ENCODE measurements at regions not wholly inside any gene's neighbourhood (a gene's known extent, or its start where the extent isn't known, plus 50 kb on each side); places are given as distances from the start of the nearest gene placed in this dataset.
"Not testable (repeated sequence)": the region's sequence is repeated elsewhere in the genome, so short reads cannot be mapped to it uniquely, and the experiment has no call there.

DNA sequence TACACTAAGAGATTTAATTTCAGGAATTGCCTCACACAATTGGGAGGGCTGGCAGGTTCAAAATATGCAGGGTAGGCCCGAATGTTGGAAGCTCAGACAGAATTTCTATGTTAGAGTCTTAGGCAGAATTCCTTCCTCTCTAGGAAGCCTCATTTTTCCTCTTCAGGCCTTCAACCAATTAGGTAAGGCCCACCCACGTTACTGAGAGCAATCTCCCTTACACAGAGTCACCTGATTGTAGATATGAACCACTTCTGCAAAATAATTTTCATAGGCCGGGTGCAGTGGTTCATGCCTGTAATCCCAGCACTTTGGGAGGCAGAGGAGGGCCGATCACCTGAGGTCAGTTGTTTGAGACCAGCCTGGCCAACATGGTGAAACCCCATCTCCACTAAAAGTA is 50.2 kb upstream of the HIVEP1 start:
- no peak for DNase-seq

DNA sequence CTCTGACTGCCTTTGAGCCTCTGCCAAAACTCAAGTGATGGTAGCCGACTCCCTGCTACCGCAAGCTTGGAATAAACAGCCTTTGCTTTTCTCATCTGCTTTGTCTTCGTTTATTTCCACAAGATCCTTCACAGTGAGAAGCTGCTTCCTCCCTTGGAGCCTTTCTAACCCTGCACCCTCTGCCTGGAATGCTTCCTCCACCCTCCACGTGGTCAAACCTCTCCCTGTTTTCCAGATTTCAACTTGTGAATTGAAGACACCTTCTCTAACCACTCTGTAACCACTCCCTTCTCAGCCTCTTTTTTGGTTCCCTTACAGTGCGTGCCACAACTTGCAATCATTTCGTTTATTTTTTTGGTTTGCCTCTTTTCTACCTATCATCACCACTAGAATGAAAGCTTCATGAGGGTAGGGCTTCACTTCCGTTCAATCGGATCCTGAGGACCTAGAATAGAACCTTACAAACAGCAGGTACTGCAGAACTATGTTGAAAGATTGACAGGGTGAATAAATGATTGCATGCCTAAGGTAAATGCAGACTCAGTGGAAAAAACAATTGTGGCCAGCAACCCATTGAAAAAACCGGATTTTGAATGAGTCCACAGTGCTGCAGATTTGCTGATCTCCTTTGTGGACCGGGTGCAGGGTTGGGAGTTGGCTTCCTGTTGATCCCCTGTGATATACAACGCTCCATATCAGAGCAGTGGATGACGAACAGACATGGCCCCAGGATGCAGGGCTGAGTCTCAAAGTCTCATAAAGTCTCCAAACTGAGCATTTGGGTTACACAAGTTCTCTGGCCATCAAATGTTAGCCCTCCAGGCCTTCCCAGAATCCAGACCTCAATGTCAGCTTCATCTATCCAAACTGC is 51.0 kb upstream of the HIVEP1 start:
- no peak for DNase-seq

DNA sequence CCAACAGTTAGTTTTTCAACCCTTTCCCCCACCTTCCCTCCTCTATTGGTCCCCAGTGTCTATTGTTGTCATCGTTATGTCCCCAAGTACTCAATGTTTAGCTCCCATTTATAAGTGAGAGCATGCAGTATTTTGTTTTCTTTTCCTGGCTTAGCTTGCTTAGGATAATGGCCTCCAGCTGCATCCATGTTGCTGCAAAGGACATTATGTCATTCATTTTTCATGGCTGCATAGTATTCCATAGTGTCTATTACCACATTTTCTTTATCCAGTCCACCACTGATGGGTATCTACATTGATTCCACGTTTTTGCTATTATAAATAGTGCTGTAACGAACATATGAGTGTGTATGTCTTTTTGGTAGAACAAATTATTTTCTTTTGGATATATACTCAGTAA is 55.3 kb upstream of the HIVEP1 start:
- DNase-seq = no peak

DNA sequence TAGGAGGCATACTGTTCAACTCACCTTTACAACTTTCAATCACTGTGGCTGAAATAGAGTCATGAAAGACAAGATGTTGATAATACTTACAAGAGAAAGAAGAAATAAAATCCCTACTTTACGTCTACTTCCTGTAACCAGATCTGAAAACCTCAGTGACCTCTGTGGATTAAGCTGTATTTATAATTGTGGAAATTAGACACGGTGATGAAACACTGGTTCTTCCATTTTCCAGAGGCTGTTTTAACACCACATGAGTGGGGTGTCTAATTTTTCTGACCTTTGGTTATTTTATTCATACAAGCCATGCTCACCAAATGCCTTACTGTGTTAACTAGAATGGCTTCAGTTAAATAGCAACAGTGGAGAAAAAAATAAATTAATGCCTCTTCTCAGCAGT is 58.5 kb upstream of the HIVEP1 start:
- DNase-seq = no peak

DNA sequence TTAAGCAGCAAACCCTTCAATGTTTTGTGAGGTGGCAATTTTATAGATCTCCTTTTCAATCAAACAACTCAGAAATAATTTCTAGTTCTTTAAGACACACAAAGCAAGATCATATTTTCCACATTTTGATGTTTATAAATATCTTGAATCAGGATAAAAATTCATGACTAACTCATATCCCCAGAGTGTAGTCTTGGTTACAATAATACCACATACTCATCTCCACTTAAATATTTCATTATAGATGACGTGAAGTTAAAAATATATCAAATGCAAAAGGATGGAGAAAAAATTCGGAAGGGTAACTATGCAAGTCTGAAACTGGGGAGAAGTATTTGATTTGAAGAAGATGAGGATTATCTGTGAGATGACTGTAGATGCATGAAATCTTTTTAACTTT is 59.8 kb upstream of the HIVEP1 start:
- no peak for DNase-seq

DNA sequence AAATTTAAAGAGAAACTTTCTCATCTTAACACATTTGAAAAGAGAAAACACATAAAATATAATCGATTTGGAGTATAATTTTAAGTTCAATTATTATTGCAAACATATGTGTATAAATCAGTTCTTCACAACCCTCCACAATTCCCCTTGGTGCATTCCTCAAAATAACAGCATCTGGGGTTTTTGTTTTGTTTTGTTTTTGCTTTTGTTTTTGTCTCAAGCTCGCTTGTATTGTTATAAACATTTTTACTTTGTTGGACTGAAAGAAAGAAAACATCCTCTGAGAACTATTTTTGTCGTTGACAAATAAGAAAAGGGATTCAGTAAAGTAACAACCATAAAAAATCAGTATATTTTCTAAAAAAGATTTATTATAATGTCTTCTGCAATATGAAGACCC is 60.2 kb upstream of the HIVEP1 start:
- DNase-seq = no peak

DNA sequence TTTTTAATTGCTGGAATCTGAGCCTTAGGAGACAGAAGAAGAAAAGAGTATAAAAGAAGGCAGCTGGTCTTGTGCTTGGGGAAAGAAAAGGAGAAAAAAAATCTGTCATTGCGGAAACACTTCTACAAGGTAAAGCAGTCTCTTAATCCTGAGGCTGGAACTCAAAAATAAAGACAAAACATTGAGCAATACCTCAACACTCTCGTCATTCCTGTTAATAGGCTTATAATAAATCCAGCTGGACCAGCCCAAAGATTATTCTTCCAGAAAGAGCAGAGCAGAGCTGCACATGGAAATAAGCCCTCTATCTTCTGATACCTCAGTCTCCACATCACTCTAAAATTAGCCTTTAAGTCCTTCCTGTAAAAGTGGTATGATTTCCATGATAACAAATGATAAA is 62.0 kb upstream of the HIVEP1 start:
- no peak for DNase-seq

DNA sequence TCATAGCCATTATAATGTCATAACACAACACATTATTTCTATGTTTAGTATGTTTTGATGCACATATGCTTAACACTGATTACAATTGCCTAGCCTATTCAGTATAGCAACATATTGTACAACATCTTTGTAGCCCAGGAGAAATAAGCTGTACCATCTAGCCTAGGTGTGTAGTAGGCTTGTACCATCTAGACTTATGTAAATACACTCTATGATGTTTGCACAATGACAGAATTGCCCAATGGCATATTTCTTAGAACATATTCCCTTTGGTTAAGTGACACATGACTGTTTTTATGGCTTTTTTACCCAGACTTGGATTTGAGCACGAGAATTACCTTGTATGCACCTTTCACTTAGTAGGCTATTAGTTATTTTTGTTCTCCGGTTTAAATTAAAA is 64.5 kb upstream of the HIVEP1 start:
- DNase-seq = no peak

DNA sequence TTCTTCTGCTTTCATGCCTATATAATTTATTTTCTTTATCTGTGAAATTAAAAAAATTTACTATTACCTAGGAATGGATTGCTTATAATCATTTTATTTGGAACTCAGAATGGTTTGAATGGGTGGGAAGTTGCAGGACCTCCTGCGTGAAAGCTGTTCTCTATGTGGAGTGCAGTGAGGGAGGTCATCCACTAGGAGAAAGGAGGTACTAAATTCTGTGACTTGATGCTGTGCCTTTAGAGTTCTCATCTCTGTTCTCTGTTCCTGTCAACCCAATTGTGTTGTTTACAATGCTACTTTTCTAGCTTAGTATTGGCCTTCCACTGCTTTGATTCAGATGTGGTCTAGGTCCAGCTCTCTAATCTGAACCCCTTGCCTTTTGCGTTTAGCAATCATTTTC is 65.0 kb upstream of the HIVEP1 start:
- no peak for DNase-seq

DNA sequence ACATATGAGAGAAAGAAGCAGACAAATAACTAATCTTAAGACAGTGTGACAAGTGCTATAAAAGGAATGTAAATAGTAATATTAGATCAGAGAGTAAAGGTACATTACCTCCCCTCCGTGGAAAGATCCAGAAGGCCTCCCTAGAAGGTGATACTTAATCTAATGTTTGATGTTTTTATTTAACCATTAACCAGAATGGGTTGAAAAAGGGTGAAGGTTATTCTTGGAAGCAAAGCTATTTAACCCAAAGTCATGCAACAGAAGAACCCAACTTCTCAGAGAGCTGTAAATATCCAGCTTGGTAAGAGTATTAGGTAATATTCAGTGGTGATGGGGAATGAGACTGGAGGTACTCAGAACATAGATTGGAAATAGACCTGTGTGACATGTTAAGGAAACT is 68.0 kb upstream of the HIVEP1 start:
- no peak for DNase-seq

DNA sequence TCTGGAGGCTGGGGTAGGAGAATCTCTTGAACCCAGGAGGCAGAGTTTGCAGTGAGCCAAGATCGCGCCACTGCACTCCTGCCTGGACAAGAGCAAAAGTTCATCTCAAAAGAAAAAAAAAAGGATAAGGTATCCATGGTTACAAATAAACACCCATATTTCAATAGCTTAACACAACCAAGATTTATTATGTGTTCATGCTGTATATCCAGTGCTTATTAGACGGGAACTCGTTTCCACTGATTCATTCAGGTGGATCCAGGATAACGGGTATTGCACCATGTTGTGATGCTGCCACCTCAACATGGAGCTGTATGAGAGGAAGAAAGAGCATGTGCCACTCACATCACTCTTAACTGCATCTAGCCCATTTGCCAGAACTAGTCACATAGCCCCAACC is 69.1 kb upstream of the HIVEP1 start:
- no peak for DNase-seq

DNA sequence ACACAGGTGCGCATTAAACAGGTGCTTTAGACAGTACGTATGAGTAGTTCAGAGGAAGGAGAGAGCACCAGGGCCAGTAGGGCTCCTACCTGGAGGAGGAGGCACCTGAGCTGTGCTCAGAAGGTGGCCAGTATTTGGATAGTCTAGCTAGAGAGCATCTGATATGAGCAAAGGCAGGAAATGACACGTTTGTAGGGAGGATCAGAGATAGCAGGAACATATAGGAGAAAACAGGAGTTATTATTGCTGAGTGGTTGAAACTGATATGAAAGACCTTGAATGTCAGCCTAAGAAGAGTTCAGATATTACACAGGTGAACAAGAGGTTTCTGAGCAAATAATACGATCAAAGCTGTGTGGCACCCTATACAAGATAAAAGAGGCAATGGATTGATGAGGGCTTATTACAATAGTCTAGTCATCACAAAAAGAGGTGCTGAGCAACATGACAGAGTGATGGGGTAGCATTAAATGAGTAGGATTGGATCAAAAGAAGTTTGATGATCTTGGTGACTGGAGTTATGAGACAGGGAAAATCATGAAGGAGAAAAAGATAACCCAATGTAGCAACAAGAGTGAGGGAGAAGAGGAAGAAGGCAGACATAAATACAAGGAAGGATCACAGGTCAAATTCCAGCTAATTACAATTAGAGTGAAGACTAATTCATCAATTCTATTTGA is 69.8 kb upstream of the HIVEP1 start:
- DNase-seq = no peak

DNA sequence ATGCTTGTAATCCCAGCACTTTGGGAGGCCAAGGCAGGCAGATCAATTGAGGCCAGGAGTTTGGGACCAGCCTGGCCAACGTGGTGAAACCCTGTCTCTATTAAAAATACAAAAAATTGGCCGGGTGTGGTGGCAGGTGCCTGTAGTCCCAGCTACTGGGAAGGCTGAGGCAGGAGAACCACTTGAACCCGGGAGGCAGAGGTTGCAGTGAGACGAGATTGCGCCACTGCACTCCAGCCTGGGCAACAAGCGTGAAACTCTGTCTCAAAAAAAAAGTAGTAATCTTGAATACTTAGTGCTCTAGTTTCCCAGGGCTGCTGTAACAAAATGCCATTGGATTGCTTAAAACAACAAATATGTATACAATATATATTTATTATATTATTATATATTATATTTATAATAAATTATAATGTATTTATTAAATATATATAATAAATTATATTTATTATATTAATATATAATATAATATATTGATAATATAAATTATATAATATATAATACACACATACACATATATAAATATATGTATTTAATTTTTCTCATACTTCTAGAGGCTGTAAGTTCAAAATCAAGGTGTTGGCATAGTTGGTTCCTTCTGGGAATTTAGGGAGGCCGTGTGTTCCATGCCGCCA is 71.5 kb upstream of the HIVEP1 start:
- DNase-seq = not testable (repeated sequence)

DNA sequence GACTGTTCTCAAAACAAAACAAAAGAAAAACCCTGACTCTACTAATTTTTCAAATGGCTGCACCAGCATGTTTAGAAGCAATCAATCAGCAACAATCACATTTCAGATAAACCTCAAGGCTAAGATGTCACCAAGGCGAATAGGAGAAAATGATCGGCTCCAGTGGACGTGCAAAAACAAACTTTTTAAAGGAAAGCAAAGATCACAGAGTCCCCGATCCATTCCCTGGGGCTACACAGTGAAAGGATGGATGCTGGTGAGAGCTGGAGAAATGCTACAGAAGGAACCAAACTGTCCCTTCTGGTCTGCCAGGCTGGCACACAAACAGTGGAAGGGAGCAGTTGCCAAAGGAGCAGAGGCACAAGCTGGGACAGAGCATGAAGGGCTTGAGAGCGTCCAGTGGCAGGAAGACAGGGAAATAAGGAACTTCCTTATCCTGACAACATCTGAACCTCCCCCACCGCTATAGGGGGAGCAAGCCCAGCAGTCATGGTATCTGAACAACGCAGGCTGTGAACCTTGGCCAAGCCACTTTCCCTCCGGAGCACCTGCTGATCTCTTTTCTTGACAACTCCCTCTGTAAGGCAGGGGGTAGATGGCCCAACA is 73.7 kb upstream of the HIVEP1 start:
- peak; percentile 0 for DNase-seq

DNA sequence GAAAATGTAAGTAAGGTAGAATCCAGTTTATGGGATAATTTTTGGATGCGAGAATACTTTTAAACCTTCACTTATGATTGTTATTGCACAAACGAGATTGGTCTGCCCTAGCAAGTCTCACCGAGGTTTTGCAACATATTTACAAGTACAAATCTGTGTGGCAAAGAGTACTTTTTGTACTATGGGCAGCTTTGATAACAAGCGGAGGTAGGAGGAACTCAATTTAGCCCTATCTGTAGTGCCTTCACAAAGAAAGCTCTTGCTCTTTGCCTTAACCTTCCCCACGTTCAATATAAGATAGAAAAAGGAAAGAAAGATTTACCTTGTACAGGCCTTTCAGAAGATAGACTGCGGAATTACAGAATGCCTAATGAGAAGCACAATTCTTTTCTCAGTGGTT is 77.5 kb upstream of the HIVEP1 start:
- no peak for DNase-seq

DNA sequence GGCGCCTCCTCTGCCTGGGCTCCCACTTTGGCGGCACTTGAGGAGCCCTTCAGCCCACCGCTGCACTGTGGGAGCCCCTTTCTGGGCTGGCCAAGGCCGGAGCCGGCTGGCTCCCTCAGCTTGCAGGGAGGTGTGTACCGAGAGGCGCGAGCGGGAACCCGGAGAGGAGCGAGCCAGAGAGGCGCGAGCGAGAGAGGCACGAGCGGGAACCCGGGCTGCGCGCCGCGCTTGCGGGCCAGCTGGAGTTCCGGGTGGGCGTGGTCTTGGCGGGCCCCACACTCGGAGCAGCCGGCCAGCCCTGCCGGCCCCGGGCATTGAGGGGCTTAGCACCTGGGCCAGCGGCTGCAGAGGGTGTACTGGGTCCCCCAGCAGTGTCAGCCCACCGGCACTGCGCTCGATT is 79.2 kb upstream of the HIVEP1 start:
- not testable (repeated sequence) for DNase-seq

DNA sequence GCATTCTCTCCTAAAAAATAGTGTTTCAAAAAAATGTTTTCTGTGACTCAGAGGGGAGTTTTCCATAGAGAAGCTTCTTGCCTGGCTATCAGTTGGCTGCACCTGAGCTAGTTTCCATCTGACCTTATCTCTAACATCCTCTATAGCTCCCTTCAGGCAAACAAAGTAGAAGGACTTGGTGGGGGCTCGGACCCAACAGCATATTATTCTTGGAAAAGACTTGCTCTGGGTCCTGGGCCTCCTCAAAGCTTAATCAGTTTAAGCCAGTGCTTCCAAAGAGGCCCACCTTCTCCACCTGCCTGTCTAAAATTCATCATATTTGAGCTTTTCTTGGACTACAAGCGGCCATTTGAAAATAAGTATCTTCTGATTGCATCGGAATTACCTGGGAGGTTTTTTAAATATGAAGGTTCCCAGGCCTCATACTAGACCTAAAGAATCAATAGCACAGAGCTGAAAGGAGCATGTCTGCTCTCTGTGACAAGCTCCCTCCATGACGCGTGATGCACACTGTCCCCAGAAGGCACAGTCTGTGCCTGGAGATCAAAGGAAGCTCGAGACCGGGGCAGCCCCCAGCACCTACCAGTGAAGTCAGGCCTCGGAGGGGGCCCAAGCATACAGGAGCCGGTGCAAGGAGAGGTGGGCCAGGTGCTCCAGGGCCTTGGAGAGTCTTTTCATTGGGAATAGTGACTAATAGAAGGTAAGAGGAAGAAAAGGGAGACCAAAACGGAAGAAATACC is 80.6 kb upstream of the HIVEP1 start:
- no peak for DNase-seq

DNA sequence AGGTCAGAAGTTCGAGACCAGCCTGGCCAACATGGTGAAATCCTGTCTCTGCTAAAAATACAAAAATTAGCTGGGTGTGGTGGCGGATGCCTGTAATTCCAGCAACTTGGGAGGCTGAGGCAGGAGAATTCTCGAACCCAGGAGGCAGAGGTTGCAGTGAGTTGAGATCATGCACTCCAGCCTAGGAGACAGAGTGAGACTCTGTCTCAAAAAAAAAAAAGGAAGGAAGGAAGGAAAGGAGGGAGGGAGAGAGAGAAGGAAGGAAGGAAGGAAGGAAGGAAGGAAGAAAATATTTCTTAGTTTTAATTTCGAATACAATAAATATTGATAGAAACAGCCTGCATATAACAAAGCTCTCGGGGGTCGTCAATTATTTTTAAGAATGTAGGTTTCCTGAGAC is 81.3 kb upstream of the HIVEP1 start:
- not testable (repeated sequence) for DNase-seq

DNA sequence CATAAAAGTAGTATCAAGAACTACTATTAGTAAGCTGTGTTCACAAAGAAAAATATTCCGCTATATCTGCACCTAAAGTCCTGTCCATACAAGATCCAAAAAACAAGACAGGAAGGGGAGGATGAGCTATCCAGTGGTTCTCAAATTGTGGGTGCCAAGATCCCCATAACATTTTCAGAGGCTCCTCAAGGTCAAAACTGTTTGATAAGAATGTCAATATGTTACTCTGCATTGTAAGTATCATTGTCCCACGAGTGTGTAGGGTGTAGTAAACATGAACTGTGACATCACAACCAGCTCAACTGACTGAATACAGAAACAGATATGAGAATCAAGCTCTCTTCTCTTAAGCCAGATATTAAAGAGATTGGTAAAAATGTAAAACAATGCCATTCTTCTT is 81.9 kb upstream of the HIVEP1 start:
- DNase-seq = no peak

DNA sequence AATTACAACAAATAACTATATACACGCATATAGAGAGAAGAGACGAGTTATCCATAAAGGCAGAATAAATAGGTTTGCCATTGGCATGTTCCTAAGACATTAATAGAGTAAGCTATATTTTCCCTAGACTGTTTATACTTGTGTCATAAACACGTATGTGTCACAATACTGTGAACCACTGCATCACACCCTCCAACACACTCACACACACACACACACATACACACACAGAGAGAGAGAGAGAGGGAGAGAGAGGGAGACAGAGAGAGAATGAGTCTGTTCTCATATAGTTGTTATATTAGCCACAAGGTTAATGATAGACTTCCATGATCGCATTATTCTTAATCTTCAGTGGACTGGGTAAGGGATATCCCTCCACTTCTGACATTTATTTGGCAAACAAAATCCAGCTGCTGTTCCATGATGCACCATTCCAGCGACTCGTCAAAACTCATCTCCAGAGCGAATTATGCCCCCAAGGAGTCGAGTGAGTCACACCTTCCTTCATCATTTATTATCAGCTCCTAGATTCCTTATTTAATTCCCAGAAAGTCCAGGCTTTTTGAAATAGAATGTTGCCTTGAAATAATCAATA is 82.8 kb upstream of the HIVEP1 start:
- DNase-seq = no peak

DNA sequence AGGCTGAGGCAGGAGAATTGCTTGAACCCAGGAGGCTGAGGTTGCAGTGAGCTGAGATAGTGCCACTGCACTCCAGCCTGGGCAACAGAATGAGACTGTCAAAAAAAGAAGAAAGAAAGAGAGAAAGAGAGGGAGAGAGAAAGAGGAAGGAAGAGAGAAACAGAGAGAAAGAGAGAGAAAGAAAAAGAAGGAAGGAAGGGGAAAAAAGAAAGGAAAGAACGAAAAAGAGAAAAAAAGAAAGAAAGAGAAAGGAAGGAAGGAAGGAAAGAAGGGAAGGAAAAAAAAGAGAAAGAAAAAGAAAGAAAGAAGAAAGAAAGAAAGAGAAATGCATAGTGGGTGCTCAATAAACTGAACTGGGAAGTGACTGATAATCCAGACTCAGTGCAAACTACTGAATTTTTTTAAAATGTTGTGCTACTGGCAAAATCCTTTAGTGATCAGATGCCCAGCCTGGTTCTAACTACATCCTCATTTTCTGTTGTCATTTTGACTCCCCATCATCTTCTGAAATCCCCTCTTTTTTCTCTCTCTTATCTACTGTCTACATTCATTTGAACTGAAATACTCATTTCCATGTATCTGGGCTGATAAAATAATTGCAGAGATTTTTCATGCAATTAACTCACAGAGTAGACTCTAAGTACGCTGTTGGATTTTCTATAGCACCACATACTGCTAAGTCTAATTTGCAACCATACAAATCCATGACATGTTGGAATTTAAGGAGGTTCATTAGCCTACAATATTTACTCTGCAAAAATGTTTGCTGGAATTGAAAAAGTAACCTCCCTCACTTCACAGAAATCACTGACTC is 85.3 kb upstream of the HIVEP1 start:
- DNase-seq = no peak

DNA sequence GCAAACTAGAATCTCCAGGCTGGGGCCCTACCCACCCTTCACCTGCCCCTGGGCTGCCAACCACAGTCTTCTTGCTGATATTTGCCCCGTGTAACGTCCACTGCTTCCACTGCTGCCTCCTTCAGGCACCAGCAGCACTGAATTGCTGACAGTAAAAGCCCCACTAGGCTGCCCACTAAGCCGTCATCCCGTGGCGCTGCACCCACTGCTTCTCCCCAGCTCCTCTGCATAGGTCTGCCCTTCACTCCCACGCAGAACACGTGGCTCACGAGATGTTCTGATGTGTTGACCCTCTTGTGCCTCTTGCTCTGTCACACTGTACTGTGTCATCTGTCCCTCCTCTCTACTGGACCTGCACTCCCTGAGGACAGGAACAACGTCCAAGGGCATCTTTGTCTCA is 86.3 kb upstream of the HIVEP1 start:
- no peak for DNase-seq

All from midbrain (tissue), 1 donor.